Trophoblast cell (in vitro differentiated cells and primary cell): ENCODE measurements at regions not wholly inside any gene's neighbourhood (a gene's known extent, or its start where the extent isn't known, plus 50 kb on each side); places are given as distances from the start of the nearest gene placed in this dataset.

Experiments used
- DNase-seq, 2 donors: peaks; one replicate each; pipeline ENCODE4 v3.0.0-alpha.2; 2016
- H2AFZ ChIP-seq: 2 replicates; pipeline ENCODE4 v1.6.1; 2013; ENCODE audit warnings: low read length, moderate library complexity, mild to moderate bottlenecking; ENCODE audit not compliant: insufficient read depth, poor library complexity
- H2AK5ac ChIP-seq: 2 replicates; pipeline ENCODE4 v1.6.1; 2013; ENCODE audit warnings: mild to moderate bottlenecking, low read length
- H2BK120ac ChIP-seq: 2 replicates; pipeline ENCODE4 v1.6.1; 2013; ENCODE audit warnings: low read length, mild to moderate bottlenecking, moderate library complexity; ENCODE audit not compliant: insufficient read depth, poor library complexity
- H2BK12ac ChIP-seq: 2 replicates; pipeline ENCODE4 v1.6.1; 2013; ENCODE audit warnings: mild to moderate bottlenecking, low read length, moderate library complexity
- H2BK5ac ChIP-seq: 2 replicates; pipeline ENCODE4 v1.6.1; 2013; ENCODE audit warnings: low read length, low read depth, moderate library complexity, mild to moderate bottlenecking; ENCODE audit not compliant: poor library complexity
- H3K14ac ChIP-seq: 2 replicates; pipeline ENCODE4 v1.6.1; 2013; ENCODE audit warnings: mild to moderate bottlenecking, low read length
- H3K18ac ChIP-seq: 2 replicates; pipeline ENCODE4 v1.6.1; 2013; ENCODE audit warnings: mild to moderate bottlenecking, low read length
- H3K23ac ChIP-seq: 2 replicates; pipeline ENCODE4 v1.6.1; 2013; ENCODE audit warnings: low read length
- H3K27ac ChIP-seq: 2 replicates; pipeline ENCODE4 v1.5.1; 2013; ENCODE audit warnings: low read depth, mild to moderate bottlenecking, inconsistent platforms, low read length, moderate library complexity
- H3K27me3 ChIP-seq: 2 replicates; pipeline ENCODE4 v1.6.1; 2013; ENCODE audit warnings: inconsistent platforms, mild to moderate bottlenecking, low read length, moderate library complexity; ENCODE audit not compliant: insufficient read depth
- H3K36me3 ChIP-seq, 2 experiments: 1 replicate in 1 of 2; 2 replicates in 1 of 2; pipeline ENCODE4 v1.6.1; 2013; ENCODE audit warnings: low read length in 2 of 2, mild to moderate bottlenecking in 2 of 2, moderate library complexity in 1 of 2; ENCODE audit not compliant: insufficient read depth in 2 of 2, control insufficient read depth in 1 of 2
- H3K4ac ChIP-seq: 2 replicates; pipeline ENCODE4 v1.6.1; 2013; ENCODE audit warnings: low read depth, mild to moderate bottlenecking, low read length, moderate library complexity
- H3K4me1 ChIP-seq, 2 experiments: 1 replicate in 1 of 2; 2 replicates in 1 of 2; pipeline ENCODE4 v1.6.1; 2013; ENCODE audit warnings: low read length in 2 of 2, mild to moderate bottlenecking in 2 of 2, moderate library complexity in 1 of 2; ENCODE audit not compliant: insufficient read depth in 2 of 2, control insufficient read depth in 1 of 2
- H3K4me2 ChIP-seq: 2 replicates; pipeline ENCODE4 v1.6.1; 2013; ENCODE audit warnings: inconsistent platforms, mild to moderate bottlenecking, low read length, moderate library complexity
- H3K4me3 ChIP-seq: 2 replicates; pipeline ENCODE4 v1.5.1; 2013; ENCODE audit warnings: mild to moderate bottlenecking, low read depth, low read length, inconsistent platforms
- H3K79me1 ChIP-seq: one replicate; pipeline ENCODE4 v1.6.1; 2013; ENCODE audit warnings: low read length
- H3K79me2 ChIP-seq: 2 replicates; pipeline ENCODE4 v1.6.1; 2013; ENCODE audit warnings: low read length, mild to moderate bottlenecking; ENCODE audit not compliant: control insufficient read depth, insufficient read depth, poor library complexity
- H3K9ac ChIP-seq: 2 replicates; pipeline ENCODE4 v1.6.1; 2013; ENCODE audit warnings: mild to moderate bottlenecking, low read length
- H3K9me3 ChIP-seq: 2 replicates; pipeline ENCODE4 v1.6.1; 2013; ENCODE audit warnings: low read depth, mild to moderate bottlenecking, control low read depth, inconsistent platforms, low read length; ENCODE audit not compliant: insufficient read depth
- H4K12ac ChIP-seq: 2 replicates; pipeline ENCODE4 v1.6.1; 2013; ENCODE audit warnings: low read depth, mild to moderate bottlenecking, low read length, moderate library complexity
- H4K8ac ChIP-seq: 2 replicates; pipeline ENCODE4 v1.6.1; 2013; ENCODE audit warnings: low read depth, mild to moderate bottlenecking, low read length, moderate library complexity
- H4K91ac ChIP-seq: one replicate; pipeline ENCODE4 v1.6.1; 2013; ENCODE audit warnings: low read depth, mild to moderate bottlenecking, low read length, moderate library complexity
- WGBS: extraction: QIAGEN DNeasy Blood & Tissue Kit; methylation state at CpG from one replicate; pipeline ENCODE4 v1.1.7; 2013; ENCODE audit warnings: missing lambda C conversion rate; ENCODE audit not compliant: insufficient read length, insufficient coverage; ENCODE audit errors: extremely low coverage; 5-methylcytosine and 5-hydroxymethylcytosine counted together

DNA sequence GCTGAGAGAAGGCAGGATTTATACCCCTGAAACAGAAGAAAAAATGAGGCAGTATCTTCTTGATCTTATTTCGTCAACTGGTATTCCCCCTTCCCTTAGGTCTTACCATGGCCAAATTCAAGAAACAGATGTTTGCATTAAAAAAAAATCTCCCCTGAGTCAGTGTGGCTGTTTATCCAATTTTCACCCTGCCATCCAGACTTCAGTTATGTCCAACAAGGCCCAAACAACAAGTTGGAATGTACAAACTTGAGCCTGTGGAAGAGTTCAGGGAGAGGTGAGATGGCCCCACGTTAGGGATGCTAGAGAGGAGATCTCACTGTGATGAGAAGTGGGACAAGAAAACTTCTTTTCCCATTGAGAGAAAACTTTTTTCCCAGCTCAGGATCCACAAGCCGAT, 147.2 kb upstream of the PROX1 start:
- no peak overlapping the region for H2BK12ac ChIP-seq
- no peak overlapping the region for H4K12ac ChIP-seq
- H3K4me3 ChIP-seq: no peak overlapping the region
- H3K27ac ChIP-seq: no peak overlapping the region
- no peak overlapping the region for H2BK120ac ChIP-seq
- no peak overlapping the region for H3K23ac ChIP-seq
- H3K36me3 ChIP-seq: no peaks in the 10 kb centered on the region
- WGBS: no CpG with 5 or more reads among the region's 3 CpGs
- H3K9ac ChIP-seq: no peak overlapping the region
- H4K91ac ChIP-seq: no peak overlapping the region
- no peak overlapping the region for H3K18ac ChIP-seq
- H3K4me1 ChIP-seq: peaks cover 0 to 2% of the 10 kb centered on the region in 2 experiments
- H3K79me2 ChIP-seq: no peaks in the 10 kb centered on the region
- no peak overlapping the region for H2AFZ ChIP-seq
- no peaks in the 10 kb centered on the region for H3K79me1 ChIP-seq
- no peaks in the 10 kb centered on the region for H3K9me3 ChIP-seq
- no peak overlapping the region for H4K8ac ChIP-seq
- no peak overlapping the region for H2BK5ac ChIP-seq
- H3K27me3 ChIP-seq: no peaks in the 10 kb centered on the region
- H2AK5ac ChIP-seq: no peak overlapping the region
- H3K4me2 ChIP-seq: no peak overlapping the region
- H3K14ac ChIP-seq: no peak overlapping the region
- DNase-seq: no peak
- no peak overlapping the region for H3K4ac ChIP-seq

DNA sequence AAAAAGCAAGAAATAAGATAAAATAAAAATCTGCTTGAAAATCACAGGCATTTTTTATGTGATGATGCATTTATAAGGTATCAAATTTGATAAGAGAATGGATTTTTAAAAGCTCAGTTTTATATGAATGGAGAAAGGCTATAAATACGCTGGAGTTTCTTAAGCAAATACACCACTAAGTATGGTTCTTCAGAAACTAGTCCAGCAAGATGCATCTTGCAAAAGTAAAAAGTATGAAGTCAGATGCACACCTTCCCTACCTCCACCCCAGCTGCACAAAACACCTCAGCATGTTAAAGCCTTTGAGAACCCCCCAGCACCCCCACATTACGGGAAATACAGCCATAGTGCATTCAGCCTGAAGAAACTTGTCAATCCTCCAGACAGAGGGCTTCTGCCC, 143.1 kb upstream of the PROX1 start:
- Histone ChIP-seq H4K8ac (no peak overlapping the region), H3K27ac (no peak overlapping the region), H4K12ac (no peak overlapping the region), H3K4me1 (peaks cover 0 to 2% of the 10 kb centered on the region in 2 experiments), H3K27me3 (no peaks in the 10 kb centered on the region), H2BK12ac (no peak overlapping the region), H4K91ac (no peak overlapping the region), H3K18ac (no peak overlapping the region), H3K79me1 (no peaks in the 10 kb centered on the region), H3K23ac (no peak overlapping the region), H2AFZ (no peak overlapping the region), H3K9ac (no peak overlapping the region), H2BK5ac (no peak overlapping the region), H2AK5ac (no peak overlapping the region), H3K36me3 (no peaks in the 10 kb centered on the region), H2BK120ac (no peak overlapping the region), H3K4ac (no peak overlapping the region), H3K79me2 (no peaks in the 10 kb centered on the region), H3K4me3 (no peak overlapping the region), H3K4me2 (no peak overlapping the region), H3K9me3 (no peaks in the 10 kb centered on the region), H3K14ac (no peak overlapping the region)
- no peak for DNase-seq
- WGBS: no CpG with 5 or more reads among the region's 2 CpGs

DNA sequence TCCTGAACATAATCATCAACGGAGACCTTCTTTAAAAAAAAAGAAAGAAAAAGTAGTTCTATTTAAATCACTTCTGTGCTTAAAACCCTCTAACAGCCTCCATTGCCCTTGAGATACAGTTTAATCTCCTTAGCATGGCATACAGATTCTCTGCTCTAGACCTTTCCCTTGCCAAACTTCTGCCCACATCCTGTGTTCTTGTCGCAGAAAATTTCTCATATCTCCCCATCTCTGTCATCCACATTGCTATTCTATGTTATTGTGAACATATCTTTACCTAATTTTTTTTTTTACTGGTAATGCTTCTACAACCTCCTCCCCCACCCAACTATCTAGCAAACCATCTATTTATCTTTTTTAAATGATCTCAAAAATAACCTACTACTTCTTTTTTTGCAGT, 135.7 kb upstream of the PROX1 start:
- H2AFZ ChIP-seq: no peak overlapping the region
- H3K27me3 ChIP-seq: no peaks in the 10 kb centered on the region
- no peak overlapping the region for H2BK5ac ChIP-seq
- no peak overlapping the region for H3K14ac ChIP-seq
- no peaks in the 10 kb centered on the region for H3K79me2 ChIP-seq
- H3K36me3 ChIP-seq: no peaks in the 10 kb centered on the region
- WGBS: no CpG with 5 or more reads among the region's 2 CpGs
- no peak overlapping the region for H3K4ac ChIP-seq
- DNase-seq: no peak
- no peak overlapping the region for H4K8ac ChIP-seq
- H3K9me3 ChIP-seq: no peaks in the 10 kb centered on the region
- H2AK5ac ChIP-seq: no peak overlapping the region
- H4K12ac ChIP-seq: no peak overlapping the region
- no peaks in the 10 kb centered on the region for H3K79me1 ChIP-seq
- H2BK120ac ChIP-seq: no peak overlapping the region
- H3K27ac ChIP-seq: no peak overlapping the region
- no peak overlapping the region for H3K4me2 ChIP-seq
- H3K9ac ChIP-seq: no peak overlapping the region
- H3K18ac ChIP-seq: no peak overlapping the region
- no peak overlapping the region for H4K91ac ChIP-seq
- H3K4me1 ChIP-seq: no peaks in the 10 kb centered on the region
- no peak overlapping the region for H3K4me3 ChIP-seq
- no peak overlapping the region for H3K23ac ChIP-seq
- H2BK12ac ChIP-seq: no peak overlapping the region

DNA sequence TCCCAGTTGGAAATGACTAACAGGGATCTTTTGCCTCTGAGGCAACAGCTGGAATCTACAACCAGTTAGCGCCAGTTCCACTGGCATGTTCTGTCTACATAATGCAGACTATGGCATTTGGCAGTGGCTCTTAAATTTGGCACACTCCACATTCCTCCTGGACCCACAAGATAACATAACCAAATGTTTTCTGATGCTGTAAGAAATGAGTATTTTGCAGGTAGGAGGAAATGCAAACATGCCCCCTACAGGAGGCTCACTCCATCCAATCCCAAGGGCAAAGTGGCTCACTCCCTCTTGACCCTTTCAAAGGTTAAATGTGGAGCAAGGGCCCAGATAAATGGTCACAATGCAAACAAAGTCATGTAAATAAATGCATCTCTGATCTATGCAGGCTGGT, 129.2 kb upstream of the PROX1 start:
- Histone ChIP-seq H3K36me3 (no peaks in the 10 kb centered on the region), H3K79me1 (no peaks in the 10 kb centered on the region), H2AFZ (no peak overlapping the region), H3K18ac (no peak overlapping the region), H3K4me3 (no peak overlapping the region), H2BK5ac (no peak overlapping the region), H3K4me2 (no peak overlapping the region), H3K79me2 (no peaks in the 10 kb centered on the region), H2BK12ac (no peak overlapping the region), H3K27ac (no peak overlapping the region), H3K4me1 (no peaks in the 10 kb centered on the region), H3K14ac (no peak overlapping the region), H2BK120ac (no peak overlapping the region), H3K9ac (no peak overlapping the region), H2AK5ac (no peak overlapping the region), H3K27me3 (no peaks in the 10 kb centered on the region), H3K4ac (no peak overlapping the region), H4K8ac (no peak overlapping the region), H4K12ac (no peak overlapping the region), H3K9me3 (no peaks in the 10 kb centered on the region), H3K23ac (no peak overlapping the region), H4K91ac (no peak overlapping the region)
- WGBS: no CpG with 5 or more reads among the region's 1 CpG
- no peak for DNase-seq
